ENCODE measurements at regions not wholly inside any gene's neighbourhood (a gene's known extent, or its start where the extent isn't known, plus 50 kb on each side); places are given as distances from the start of the nearest gene placed in this dataset.

DNA sequence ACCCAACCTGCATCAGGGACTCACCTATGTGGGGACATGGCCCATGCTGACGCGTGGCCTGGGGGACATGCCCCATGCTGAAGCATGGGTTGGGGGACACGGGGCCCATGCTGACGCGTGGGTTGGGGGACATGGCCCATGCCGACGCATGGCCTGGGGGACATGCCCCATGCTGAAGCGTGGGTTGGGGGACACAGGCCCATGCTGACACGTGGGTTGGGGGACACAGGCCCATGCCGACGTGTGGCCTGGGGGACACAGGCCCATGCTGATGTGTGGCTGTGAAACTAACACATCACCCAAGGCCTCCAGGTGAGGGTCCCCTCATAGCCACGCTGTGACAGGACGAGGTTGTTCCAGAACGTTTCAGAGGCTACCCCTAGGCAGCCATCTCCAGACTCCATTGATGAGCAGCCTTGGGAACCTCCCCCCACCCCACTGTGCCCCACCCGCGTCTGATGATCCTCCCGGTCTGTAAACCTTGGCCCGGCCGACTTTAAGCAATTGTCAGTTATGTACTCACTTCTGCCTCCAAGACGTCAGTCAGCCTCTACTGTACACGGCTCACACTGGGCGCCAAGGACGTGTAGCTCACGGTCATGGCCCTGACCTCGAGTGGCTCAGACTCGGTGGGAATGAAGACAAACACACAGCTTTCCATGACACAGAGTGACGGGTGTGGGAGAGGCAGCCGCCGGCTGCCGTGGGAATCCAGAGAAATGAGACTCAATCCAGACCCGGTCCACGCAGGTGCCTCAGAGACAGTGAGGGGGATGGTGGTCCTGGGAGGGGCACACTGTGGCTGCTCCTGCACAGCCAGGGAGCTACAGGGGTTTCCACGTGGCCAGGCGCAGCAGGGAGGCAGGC is 50.2 kb upstream of the SLC66A3 start:
- no peak for DNase-seq

Data from retina (tissue), 1 donor.